H1 (cell line): ENCODE measurements at regions not wholly inside any gene's neighbourhood (a gene's known extent, or its start where the extent isn't known, plus 50 kb on each side); places are given as distances from the start of the nearest gene placed in this dataset.

Source experiments
- CTCF ChIA-PET: fragments of 300-600 bp; sonication (Branson Sonifier 250); formaldehyde crosslinking; loops from one replicate; lab custom pipeline; 2021; ENCODE audit not compliant: partially characterized antibody; lab: Charles Lee
- POLR2A ChIA-PET: fragments of 300-600 bp; sonication (Branson Sonifier 250); formaldehyde crosslinking; loops from one replicate; lab custom pipeline; 2021; ENCODE audit warnings: inconsistent platforms; ENCODE audit not compliant: partially characterized antibody; lab: Charles Lee
- DNase-seq, 2 experiments: peaks; one replicate each; pipeline versions ENCODE4 v3.0.0 to v3.0.0-alpha.2; 2010 to 2022; ENCODE audit warnings: low spot score in 2 of 2, low read depth in 1 of 2, mixed read lengths in 1 of 2
- FAIRE-seq: peaks from 2 replicates; lab custom pipeline; 2011; peaks lifted over from hg19 to GRCh38; lab: Jason Lieb, UNC
- H2AFZ ChIP-seq: 2 replicates; pipeline ENCODE4 v1.8.1; 2012; ENCODE audit warnings: low read length, inconsistent platforms
- H2AK5ac ChIP-seq: 2 replicates; pipeline ENCODE4 v1.6.1; 2013; ENCODE audit warnings: low read depth, low read length
- H2BK120ac ChIP-seq: replicated peaks from 2 replicates; pipeline ENCODE3; 2013; ENCODE audit warnings: low read depth, low read length, inconsistent platforms
- H2BK12ac ChIP-seq: 2 replicates; pipeline ENCODE4 v1.6.1; 2013; ENCODE audit warnings: low read depth, low read length
- H2BK15ac ChIP-seq: 2 replicates; pipeline ENCODE4 v1.6.1; 2013; ENCODE audit warnings: low read length
- H2BK20ac ChIP-seq: 2 replicates; pipeline ENCODE4 v1.6.1; 2013; ENCODE audit warnings: low read length
- H2BK5ac ChIP-seq: 2 replicates; pipeline ENCODE4 v1.6.1; 2013; ENCODE audit warnings: low read depth, low read length
- H3K14ac ChIP-seq: 2 replicates; pipeline ENCODE4 v1.6.1; 2013; ENCODE audit warnings: inconsistent platforms; ENCODE audit not compliant: insufficient read length
- H3K18ac ChIP-seq: 2 replicates; pipeline ENCODE4 v1.6.1; 2013; ENCODE audit warnings: low read length; ENCODE audit errors: extremely low read depth
- H3K23ac ChIP-seq: 2 replicates; pipeline ENCODE4 v1.6.1; 2013; ENCODE audit warnings: inconsistent platforms; ENCODE audit not compliant: insufficient read length
- H3K23me2 ChIP-seq: 2 replicates; pipeline ENCODE4 v1.6.1; 2013; ENCODE audit warnings: low read depth, low read length
- H3K27ac ChIP-seq: 2 replicates; pipeline ENCODE4 v1.6.1; 2011; ENCODE audit warnings: low read depth, low read length, inconsistent platforms
- H3K27me3 ChIP-seq, 4 experiments: replicated peaks in 1 of 4; 1 replicate in 1 of 4; 2 replicates in 3 of 4; pipeline versions ENCODE4 v1.6.1 to v1.8.1; 2011 to 2013; ENCODE audit warnings: low read length in 3 of 4, mild to moderate bottlenecking in 3 of 4, inconsistent platforms in 2 of 4, mixed read lengths in 2 of 4, moderate library complexity in 1 of 4; ENCODE audit not compliant: control insufficient read depth in 3 of 4, insufficient read depth in 3 of 4; ENCODE audit errors: extremely low read depth in 1 of 4
- H3K36me3 ChIP-seq, 4 experiments: 2 replicates each; pipeline versions ENCODE4 v1.6.1 to v1.8.1; 2011 to 2013; ENCODE audit warnings: mild to moderate bottlenecking in 4 of 4, low read length in 3 of 4, moderate library complexity in 2 of 4, control low read depth in 1 of 4, inconsistent platforms in 1 of 4; ENCODE audit not compliant: insufficient read depth in 4 of 4, control insufficient read depth in 2 of 4
- H3K4ac ChIP-seq: replicated peaks from 2 replicates; pipeline ENCODE3; 2013; ENCODE audit warnings: low read length, low read depth, mixed read lengths, inconsistent platforms; ENCODE audit not compliant: insufficient read length
- H3K4me1 ChIP-seq, 4 experiments: replicated peaks in 1 of 4; 1 replicate in 1 of 4; 2 replicates in 3 of 4; pipeline versions ENCODE4 v1.6.1 to v1.8.1; 2011 to 2013; ENCODE audit warnings: low read length in 3 of 4, inconsistent platforms in 2 of 4, mixed read lengths in 1 of 4; ENCODE audit not compliant: insufficient read depth in 4 of 4, control insufficient read depth in 3 of 4
- H3K4me2 ChIP-seq, 2 experiments: 2 replicates each; pipeline versions ENCODE4 v1.6.1 to v1.8.1; 2011 to 2013; ENCODE audit warnings: low read depth in 2 of 2, low read length in 2 of 2, control low read depth in 1 of 2, inconsistent platforms in 1 of 2, mild to moderate bottlenecking in 1 of 2; ENCODE audit not compliant: insufficient read depth in 1 of 2
- H3K4me3 ChIP-seq, 4 experiments: fragments of 200-600, 300-600 bp in 1 of 4; sonication (generic), shearing (Covaris generic), sonication (Bioruptor Twin) in 1 of 4; 2 replicates each; pipeline versions ENCODE4 v1.5.1 to v1.8.1; 2011 to 2016; ENCODE audit warnings: low read length in 4 of 4, low read depth in 3 of 4, control low read depth in 2 of 4, inconsistent platforms in 2 of 4, mild to moderate bottlenecking in 2 of 4, mixed read lengths in 1 of 4, moderate library complexity in 1 of 4; ENCODE audit not compliant: insufficient read depth in 2 of 4; ENCODE audit errors: extremely low read depth in 1 of 4
- H3K56ac ChIP-seq: replicated peaks from 2 replicates; pipeline ENCODE3; 2013; ENCODE audit warnings: low read depth, mild to moderate bottlenecking, mixed read lengths, low read length, inconsistent platforms; ENCODE audit not compliant: insufficient read length
- H3K79me1 ChIP-seq: 2 replicates; pipeline ENCODE4 v1.6.1; 2013; ENCODE audit warnings: low read depth, low read length, control low read depth
- H3K79me2 ChIP-seq, 2 experiments: 2 replicates each; pipeline versions ENCODE4 v1.6.1 to v1.8.1; 2012 to 2013; ENCODE audit warnings: low read length in 2 of 2, mild to moderate bottlenecking in 2 of 2, inconsistent platforms in 1 of 2; ENCODE audit not compliant: insufficient read depth in 2 of 2, control insufficient read depth in 1 of 2
- H3K9ac ChIP-seq, 4 experiments: replicated peaks in 1 of 4; 1 replicate in 1 of 4; 2 replicates in 3 of 4; pipeline versions ENCODE4 v1.6.1 to v1.8.1; 2011 to 2013; ENCODE audit warnings: low read depth in 3 of 4, low read length in 3 of 4, control low read depth in 2 of 4, mild to moderate bottlenecking in 2 of 4, moderate library complexity in 2 of 4, inconsistent platforms in 1 of 4; ENCODE audit errors: extremely low read depth in 1 of 4
- H3K9me3 ChIP-seq, 2 experiments: 2 replicates each; pipeline versions ENCODE4 v1.6.1 to v1.8.1; 2012 to 2013; ENCODE audit warnings: mild to moderate bottlenecking in 2 of 2, moderate library complexity in 2 of 2, control low read depth in 1 of 2, inconsistent platforms in 1 of 2, low read depth in 1 of 2, low read length in 1 of 2, mixed read lengths in 1 of 2; ENCODE audit not compliant: insufficient read depth in 2 of 2
- H4K20me1 ChIP-seq, 2 experiments: replicated peaks in 1 of 2; 2 replicates each; pipeline versions ENCODE3 to v1.8.1; 2011 to 2013; ENCODE audit warnings: inconsistent platforms in 2 of 2, low read length in 2 of 2, mild to moderate bottlenecking in 1 of 2; ENCODE audit not compliant: insufficient read depth in 2 of 2, control insufficient read depth in 1 of 2
- H4K5ac ChIP-seq: 2 replicates; pipeline ENCODE4 v1.6.1; 2013; ENCODE audit warnings: low read length, low read depth, mixed read lengths, inconsistent platforms; ENCODE audit not compliant: insufficient read length
- H4K8ac ChIP-seq: 2 replicates; pipeline ENCODE4 v1.8.0; 2013; ENCODE audit warnings: mild to moderate bottlenecking, moderate library complexity, low read length, inconsistent platforms; ENCODE audit not compliant: insufficient read depth; ENCODE audit errors: extremely low read depth
- H4K91ac ChIP-seq: replicated peaks from 2 replicates; pipeline ENCODE3; 2013; ENCODE audit warnings: low read length, mixed read lengths, inconsistent platforms; ENCODE audit not compliant: insufficient read length
- ATF3 ChIP-seq: IDR thresholded peaks from 2 replicates; pipeline ENCODE4 v1.6.1; 2011; ENCODE audit warnings: low read depth, mild to moderate bottlenecking, low read length; ENCODE audit not compliant: insufficient read depth
- BCL11A ChIP-seq, 2 experiments: IDR thresholded peaks; one replicate each; pipeline ENCODE4 v1.6.1; 2011; ENCODE audit warnings: low read depth in 2 of 2, low read length in 2 of 2, mild to moderate bottlenecking in 2 of 2
- CREB1 ChIP-seq: IDR thresholded peaks from 2 replicates; pipeline ENCODE4 v1.6.1; 2012; ENCODE audit warnings: inconsistent platforms
- E2F6 ChIP-seq: IDR thresholded peaks from 2 replicates; pipeline ENCODE4 v1.6.1; 2012; ENCODE audit warnings: inconsistent platforms
- EZH2 ChIP-seq: fragments of 200-600 bp; sonication (generic); IDR thresholded peaks from 2 replicates; pipeline ENCODE4 v1.7.1; 2012; ENCODE audit warnings: low read depth, mild to moderate bottlenecking, moderate library complexity, low read length, inconsistent platforms; ENCODE audit not compliant: severe bottlenecking
- FOSL1 ChIP-seq: IDR thresholded peaks from 2 replicates; pipeline ENCODE4 v1.6.1; 2011; ENCODE audit warnings: mild to moderate bottlenecking, low read depth, low read length, moderate library complexity; ENCODE audit not compliant: insufficient read depth
- GABPA ChIP-seq: IDR thresholded peaks from 2 replicates; pipeline ENCODE4 v1.6.1; 2011; ENCODE audit warnings: mild to moderate bottlenecking, low read length, moderate library complexity, borderline replicate concordance; ENCODE audit not compliant: insufficient read depth
- HDAC2 ChIP-seq, 2 experiments: fragments of 300-600 bp in 1 of 2; sonication (generic) in 1 of 2; IDR thresholded peaks; 2 replicates each; pipeline ENCODE4 v1.6.1; 2011 to 2012; ENCODE audit warnings: low read depth in 2 of 2, low read length in 2 of 2, mild to moderate bottlenecking in 2 of 2, moderate library complexity in 2 of 2, borderline replicate concordance in 1 of 2, inconsistent platforms in 1 of 2
- JUND ChIP-seq: IDR thresholded peaks from 2 replicates; pipeline ENCODE4 v1.6.1; 2011; ENCODE audit warnings: mild to moderate bottlenecking, improper control_type of control experiment, low read length
- KDM1A ChIP-seq: fragments of 200-600, 300-600 bp; sonication (generic); IDR thresholded peaks from 2 replicates; pipeline ENCODE4 v1.7.1; 2016; ENCODE audit warnings: mild to moderate bottlenecking, low read length, borderline replicate concordance
- RFX5 ChIP-seq: IDR thresholded peaks from 2 replicates; pipeline ENCODE4 v1.6.1; 2011; ENCODE audit warnings: low read depth, low read length, improper control_type of control experiment, borderline replicate concordance
- SP1 ChIP-seq: IDR thresholded peaks from 2 replicates; pipeline ENCODE4 v1.6.1; 2011; ENCODE audit warnings: low read depth, low read length
- TAF1 ChIP-seq: IDR thresholded peaks from 2 replicates; pipeline ENCODE4 v1.6.1; 2011; ENCODE audit warnings: mild to moderate bottlenecking, low read depth, low read length
- TBP ChIP-seq: IDR thresholded peaks from 2 replicates; pipeline ENCODE4 v1.6.1; 2011; ENCODE audit warnings: low read depth, low read length, improper control_type of control experiment
- TCF12 ChIP-seq: IDR thresholded peaks from 2 replicates; pipeline ENCODE4 v1.6.1; 2011; ENCODE audit warnings: low read depth, mild to moderate bottlenecking, low read length
- WGBS, 2 experiments: shearing (Covaris generic) in 1 of 2; methylation state at CpG; one replicate each; pipeline versions ENCODE4 v1.1.6 to v1.1.7; 2013 to 2015; ENCODE audit warnings: low lambda C conversion rate in 2 of 2, mixed read lengths in 2 of 2, inconsistent platforms in 1 of 2, low coverage in 1 of 2, missing lambda C conversion rate in 1 of 2; ENCODE audit not compliant: insufficient replicate concordance in 2 of 2, insufficient coverage in 1 of 2, insufficient read length in 1 of 2; ENCODE audit errors: extremely low coverage in 1 of 2, missing lambda C conversion rate in 1 of 2; 5-methylcytosine and 5-hydroxymethylcytosine counted together

- Histone ChIP-seq H2BK15ac (no peak overlapping the region), H3K36me3 (no peaks in the 10 kb centered on the region), H3K14ac (no peak overlapping the region), H3K4ac (no peak overlapping the region), H3K4me1 (no peaks in the 10 kb centered on the region), H4K8ac (no peak overlapping the region), H4K5ac (no peak overlapping the region), H3K27me3 (no peaks in the 10 kb centered on the region), H2BK5ac (no peak overlapping the region), H3K4me2 (no peak overlapping the region), H3K79me1 (no peaks in the 10 kb centered on the region), H2AK5ac (no peak overlapping the region), H3K23ac (no peak overlapping the region), H3K18ac (no peak overlapping the region), H2BK20ac (no peak overlapping the region), H3K56ac (no peak overlapping the region), H3K27ac (no peak overlapping the region), H2BK12ac (no peak overlapping the region), H3K23me2 (no peaks in the 10 kb centered on the region), H2AFZ (no peak overlapping the region), H3K9me3 (peaks cover 62 to 79% of the 10 kb centered on the region in 2 experiments), H3K9ac (no peak overlapping the region), H2BK120ac (no peak overlapping the region), H3K4me3 (no peak overlapping the region), H4K20me1 (no peaks in the 10 kb centered on the region), H4K91ac (no peak overlapping the region), H3K79me2 (no peaks in the 10 kb centered on the region)
- 64% methylated on average over 7 of the region's 8 CpGs; no CpG with 5 or more reads in 1 of the 2 experiments for WGBS, 2 experiments
- POLR2A ChIA-PET: no interaction called here
- FAIRE-seq: no peak
- CTCF ChIA-PET: no interaction called here
- no peak for DNase-seq
- TF ChIP-seq GABPA: no peak
- no peak for TF ChIP-seq KDM1A
- TF ChIP-seq HDAC2 (IDR thresholded peaks at IDR 0.05; ENCODE audit: borderline replicate concordance in 1 of 2, low read depth in 2 of 2, low read length in 2 of 2): no peak
- TF ChIP-seq JUND: no peak
- no peak for TF ChIP-seq TCF12
- no peak for TF ChIP-seq BCL11A (IDR thresholded peaks at IDR 0.05; ENCODE audit: low read depth in 2 of 2, low read length in 2 of 2)
- no peak for TF ChIP-seq SP1
- no peak for TF ChIP-seq ATF3
- no peak for TF ChIP-seq TAF1
- TF ChIP-seq EZH2: no peak
- no peak for TF ChIP-seq RFX5
- TF ChIP-seq FOSL1: no peak
- TF ChIP-seq CREB1: no peak
- TF ChIP-seq TBP: no peak
- no peak for TF ChIP-seq E2F6
Measured at GRCh38 chr18:70732188-70732587, 443.3 kb downstream of the SOCS6 start.
